ENCODE measurements at regions not wholly inside any gene's neighbourhood (a gene's known extent, or its start where the extent isn't known, plus 50 kb on each side); places are given as distances from the start of the nearest gene placed in this dataset.
A peak's percentile ranks its signal among the peaks of the same experiment; 100 is the strongest.

DNA sequence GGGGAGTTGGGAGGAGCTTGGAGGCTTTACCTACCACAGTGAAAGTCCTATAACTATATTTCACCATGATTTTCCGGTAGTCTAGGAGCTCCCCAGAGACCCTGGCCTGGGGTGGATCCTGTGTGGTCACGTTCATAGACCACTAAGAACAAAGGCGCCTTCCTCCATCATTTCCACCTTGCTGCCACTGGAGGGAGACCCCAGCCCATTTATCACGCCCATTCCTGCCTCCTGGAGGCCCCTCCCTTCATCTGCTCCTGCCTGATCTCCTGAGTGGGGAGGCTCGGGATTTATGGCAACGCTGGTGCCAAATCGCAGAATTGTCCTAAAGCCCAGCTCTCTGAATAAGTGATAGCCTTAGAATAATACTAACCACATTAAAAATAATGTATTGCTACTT is 507.6 kb upstream of the SPHKAP start:
- H3K4me1 ChIP-seq (ENCODE audit: insufficient read depth, low read length, poor library complexity, severe bottlenecking): no peaks in the 10 kb centered on the region
- H3K9me2 ChIP-seq (replicated peaks; ENCODE audit: low read depth, low read length): no peaks in the 10 kb centered on the region

DNA sequence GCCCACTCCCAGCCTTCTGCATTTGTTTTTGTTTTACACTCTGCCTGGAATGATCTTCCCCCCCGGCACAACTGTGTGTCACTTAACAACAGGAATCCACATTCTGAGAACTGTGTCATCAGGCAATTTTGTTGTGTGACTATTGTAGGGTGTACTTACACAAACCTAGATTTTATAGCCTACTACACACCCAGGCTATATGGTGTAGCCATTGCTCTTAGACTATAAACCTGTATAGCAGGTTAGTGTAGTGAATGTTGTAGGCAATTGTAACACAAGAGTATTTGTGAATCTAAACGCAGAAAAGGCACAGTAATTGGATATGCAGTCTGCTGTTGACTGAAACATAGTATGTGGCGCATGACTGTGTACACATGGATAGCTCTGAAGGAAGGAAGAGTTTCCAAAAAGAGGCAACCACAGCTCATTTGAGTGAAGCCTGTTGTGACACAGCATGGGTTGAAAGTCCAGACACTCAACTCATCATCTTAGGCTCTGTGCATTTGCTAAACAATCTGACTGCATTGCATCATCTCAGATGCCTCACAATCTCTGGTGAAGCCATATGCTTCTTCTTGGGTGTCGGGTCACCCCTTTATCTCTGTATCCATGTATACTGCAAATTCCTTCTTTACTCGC is 506.6 kb upstream of the SPHKAP start:
- H2AFZ ChIP-seq (ENCODE audit: low read length): no peak overlapping the region
- no peaks in the 10 kb centered on the region for H3K27me3 ChIP-seq (ENCODE audit: insufficient read depth, low read length, poor library complexity, severe bottlenecking)
- H3K36me3 ChIP-seq (ENCODE audit: insufficient read depth, low read length): no peaks in the 10 kb centered on the region
- H3K9ac ChIP-seq (ENCODE audit: low read depth, low read length, poor library complexity, severe bottlenecking): no peak overlapping the region
- TF ChIP-seq, protein P1, sequence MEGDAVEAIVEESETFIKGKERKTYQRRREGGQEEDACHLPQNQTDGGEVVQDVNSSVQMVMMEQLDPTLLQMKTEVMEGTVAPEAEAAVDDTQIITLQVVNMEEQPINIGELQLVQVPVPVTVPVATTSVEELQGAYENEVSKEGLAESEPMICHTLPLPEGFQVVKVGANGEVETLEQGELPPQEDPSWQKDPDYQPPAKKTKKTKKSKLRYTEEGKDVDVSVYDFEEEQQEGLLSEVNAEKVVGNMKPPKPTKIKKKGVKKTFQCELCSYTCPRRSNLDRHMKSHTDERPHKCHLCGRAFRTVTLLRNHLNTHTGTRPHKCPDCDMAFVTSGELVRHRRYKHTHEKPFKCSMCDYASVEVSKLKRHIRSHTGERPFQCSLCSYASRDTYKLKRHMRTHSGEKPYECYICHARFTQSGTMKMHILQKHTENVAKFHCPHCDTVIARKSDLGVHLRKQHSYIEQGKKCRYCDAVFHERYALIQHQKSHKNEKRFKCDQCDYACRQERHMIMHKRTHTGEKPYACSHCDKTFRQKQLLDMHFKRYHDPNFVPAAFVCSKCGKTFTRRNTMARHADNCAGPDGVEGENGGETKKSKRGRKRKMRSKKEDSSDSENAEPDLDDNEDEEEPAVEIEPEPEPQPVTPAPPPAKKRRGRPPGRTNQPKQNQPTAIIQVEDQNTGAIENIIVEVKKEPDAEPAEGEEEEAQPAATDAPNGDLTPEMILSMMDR (conservative IDR thresholded peaks at IDR 0.05; ENCODE audit: low read length): no peak
- no peak for TF ChIP-seq EZH2phosphoT487 (IDR thresholded peaks at IDR 0.05; ENCODE audit: borderline replicate concordance)
- H3K9me3 ChIP-seq (ENCODE audit: insufficient read depth, low read depth, low read length): no peaks in the 10 kb centered on the region
- H3K79me2 ChIP-seq (ENCODE audit: insufficient read depth, low read length): no peaks in the 10 kb centered on the region
- H3K9me2 ChIP-seq (replicated peaks; ENCODE audit: low read depth, low read length): no peaks in the 10 kb centered on the region
- H3F3A ChIP-seq (ENCODE audit: low read depth): no peaks in the 10 kb centered on the region
- H3K4me2 ChIP-seq (ENCODE audit: low read depth, low read length, poor library complexity, severe bottlenecking): no peak overlapping the region
- no peaks in the 10 kb centered on the region for H3K4me1 ChIP-seq (ENCODE audit: insufficient read depth, low read length, poor library complexity, severe bottlenecking)
- no peaks in the 10 kb centered on the region for H4K20me1 ChIP-seq (ENCODE audit: insufficient read depth, low read length, poor library complexity, severe bottlenecking)
- H3K4me3 ChIP-seq (ENCODE audit: low read length, poor library complexity, severe bottlenecking): no peak overlapping the region

More for the DNA sequence above, 507.6 kb upstream of the SPHKAP start:
- H4K20me1 ChIP-seq (ENCODE audit: insufficient read depth, low read length, poor library complexity, severe bottlenecking): no peaks in the 10 kb centered on the region
- H3K9ac ChIP-seq (ENCODE audit: low read depth, low read length, poor library complexity, severe bottlenecking): no peak overlapping the region
- no peak for TF ChIP-seq EZH2phosphoT487 (IDR thresholded peaks at IDR 0.05; ENCODE audit: borderline replicate concordance)
- TF ChIP-seq, protein P1 (conservative IDR thresholded peaks at IDR 0.05; ENCODE audit: low read length): peak; percentile 63
- H3F3A ChIP-seq (ENCODE audit: low read depth): no peaks in the 10 kb centered on the region
- H3K4me2 ChIP-seq (ENCODE audit: low read depth, low read length, poor library complexity, severe bottlenecking): no peak overlapping the region
- H3K36me3 ChIP-seq (ENCODE audit: insufficient read depth, low read length): no peaks in the 10 kb centered on the region
- H3K27me3 ChIP-seq (ENCODE audit: insufficient read depth, low read length, poor library complexity, severe bottlenecking): no peaks in the 10 kb centered on the region
- no peaks in the 10 kb centered on the region for H3K79me2 ChIP-seq (ENCODE audit: insufficient read depth, low read length)
- H2AFZ ChIP-seq (ENCODE audit: low read length): no peak overlapping the region
- no peaks in the 10 kb centered on the region for H3K9me3 ChIP-seq (ENCODE audit: insufficient read depth, low read depth, low read length)
- no peak overlapping the region for H3K4me3 ChIP-seq (ENCODE audit: low read length, poor library complexity, severe bottlenecking)

DNA sequence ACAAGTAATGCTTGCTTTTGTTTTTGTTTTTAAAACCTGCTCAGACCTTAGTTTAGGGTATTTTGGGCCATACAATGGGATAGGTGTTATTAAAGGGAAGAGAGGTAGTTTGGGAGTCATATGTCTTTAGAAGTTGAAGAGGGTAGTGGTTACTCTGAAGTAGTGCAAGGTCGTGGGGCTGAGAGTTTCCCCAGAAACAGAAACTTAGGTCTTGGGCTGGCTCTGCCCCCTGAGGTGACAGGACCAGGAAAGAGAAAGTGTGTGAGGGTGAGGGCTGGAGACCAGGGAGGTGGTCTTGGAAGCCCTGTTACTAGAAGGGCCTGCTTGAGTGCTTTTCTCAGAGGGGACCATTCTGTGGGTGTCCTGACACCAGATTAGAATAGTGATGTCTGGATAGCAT is 500.5 kb upstream of the SPHKAP start:
- Histone ChIP-seq H2AFZ (ENCODE audit: low read length) (peak overlapping the region; percentile 83), H3F3A (ENCODE audit: low read depth) (no peaks in the 10 kb centered on the region), H3K4me1 (ENCODE audit: insufficient read depth, low read length, poor library complexity, severe bottlenecking) (no peaks in the 10 kb centered on the region), H3K9me2 (replicated peaks; ENCODE audit: low read depth, low read length) (no peaks in the 10 kb centered on the region), H3K27me3 (ENCODE audit: insufficient read depth, low read length, poor library complexity, severe bottlenecking) (no peaks in the 10 kb centered on the region), H3K36me3 (ENCODE audit: insufficient read depth, low read length) (no peaks in the 10 kb centered on the region), H3K9ac (ENCODE audit: low read depth, low read length, poor library complexity, severe bottlenecking) (no peak overlapping the region), H3K79me2 (ENCODE audit: insufficient read depth, low read length) (no peaks in the 10 kb centered on the region), H3K4me3 (ENCODE audit: low read length, poor library complexity, severe bottlenecking) (peak overlapping the region; percentile 23), H3K9me3 (ENCODE audit: insufficient read depth, low read depth, low read length) (no peaks in the 10 kb centered on the region), H4K20me1 (ENCODE audit: insufficient read depth, low read length, poor library complexity, severe bottlenecking) (no peaks in the 10 kb centered on the region), H3K4me2 (ENCODE audit: low read depth, low read length, poor library complexity, severe bottlenecking) (peak overlapping the region; percentile 53)
- TF ChIP-seq, protein P1 (conservative IDR thresholded peaks at IDR 0.05; ENCODE audit: low read length): no peak
- TF ChIP-seq EZH2phosphoT487 (IDR thresholded peaks at IDR 0.05; ENCODE audit: borderline replicate concordance): no peak

All from Loucy (cell line).